WERI-Rb-1 (cell line): ENCODE measurements at regions not wholly inside any gene's neighbourhood (a gene's known extent, or its start where the extent isn't known, plus 50 kb on each side); places are given as distances from the start of the nearest gene placed in this dataset.

Source experiments
- DNase-seq: peaks from one replicate; pipeline ENCODE4 v3.0.0-alpha.2; 2020
- H3K27ac ChIP-seq: fragments of 250-450 bp; sonication (Bioruptor Pico); 2 replicates; pipeline ENCODE4 v1.5.1; 2020; ENCODE audit warnings: mild to moderate bottlenecking, moderate library complexity
- H3K27me3 ChIP-seq: fragments of 250-450 bp; sonication (Bioruptor Pico); 2 replicates; pipeline ENCODE4 v1.5.1; 2021; ENCODE audit warnings: mild to moderate bottlenecking, low read depth, moderate library complexity; ENCODE audit not compliant: insufficient read depth, severe bottlenecking
- H3K36me3 ChIP-seq: fragments of 250-450 bp; sonication (Bioruptor Pico); 2 replicates; pipeline ENCODE4 v1.5.1; 2020; ENCODE audit warnings: mild to moderate bottlenecking, moderate library complexity
- H3K4me3 ChIP-seq: 2 replicates; pipeline ENCODE4 v1.5.1; 2011; ENCODE audit warnings: low read depth, mild to moderate bottlenecking, control low read depth, low read length
- H3K9me3 ChIP-seq: fragments of 250-450 bp; sonication (Bioruptor Pico); 2 replicates; pipeline ENCODE4 v1.5.1; 2021; ENCODE audit warnings: mild to moderate bottlenecking, moderate library complexity; ENCODE audit not compliant: severe bottlenecking
- CTCF ChIP-seq: IDR thresholded peaks from 2 replicates; pipeline ENCODE4 v1.5.1; 2011; ENCODE audit warnings: low read depth, mild to moderate bottlenecking, control low read depth, inconsistent platforms, low read length

- peak; percentile 44 for DNase-seq
- Histone ChIP-seq H3K9me3 (peaks cover 24% of the 10 kb centered on the region), H3K27me3 (no peaks in the 10 kb centered on the region), H3K27ac (no peak overlapping the region), H3K36me3 (no peaks in the 10 kb centered on the region), H3K4me3 (no peak overlapping the region)
- TF ChIP-seq CTCF, result peak; percentile 67
Observed at GRCh38 chr2:10520154-10520553, 72.0 kb upstream of the ODC1 start.

GRCh38 chr2:10519394-10519740, 71.2 kb upstream of the ODC1 start:
- no peak for TF ChIP-seq CTCF
- H3K27me3 ChIP-seq, result no peaks in the 10 kb centered on the region
- DNase-seq, result peak; percentile 3
- H3K36me3 ChIP-seq, result no peaks in the 10 kb centered on the region
- no peak overlapping the region for H3K4me3 ChIP-seq
- H3K9me3 ChIP-seq, result peaks cover 30% of the 10 kb centered on the region
- no peak overlapping the region for H3K27ac ChIP-seq

DNA sequence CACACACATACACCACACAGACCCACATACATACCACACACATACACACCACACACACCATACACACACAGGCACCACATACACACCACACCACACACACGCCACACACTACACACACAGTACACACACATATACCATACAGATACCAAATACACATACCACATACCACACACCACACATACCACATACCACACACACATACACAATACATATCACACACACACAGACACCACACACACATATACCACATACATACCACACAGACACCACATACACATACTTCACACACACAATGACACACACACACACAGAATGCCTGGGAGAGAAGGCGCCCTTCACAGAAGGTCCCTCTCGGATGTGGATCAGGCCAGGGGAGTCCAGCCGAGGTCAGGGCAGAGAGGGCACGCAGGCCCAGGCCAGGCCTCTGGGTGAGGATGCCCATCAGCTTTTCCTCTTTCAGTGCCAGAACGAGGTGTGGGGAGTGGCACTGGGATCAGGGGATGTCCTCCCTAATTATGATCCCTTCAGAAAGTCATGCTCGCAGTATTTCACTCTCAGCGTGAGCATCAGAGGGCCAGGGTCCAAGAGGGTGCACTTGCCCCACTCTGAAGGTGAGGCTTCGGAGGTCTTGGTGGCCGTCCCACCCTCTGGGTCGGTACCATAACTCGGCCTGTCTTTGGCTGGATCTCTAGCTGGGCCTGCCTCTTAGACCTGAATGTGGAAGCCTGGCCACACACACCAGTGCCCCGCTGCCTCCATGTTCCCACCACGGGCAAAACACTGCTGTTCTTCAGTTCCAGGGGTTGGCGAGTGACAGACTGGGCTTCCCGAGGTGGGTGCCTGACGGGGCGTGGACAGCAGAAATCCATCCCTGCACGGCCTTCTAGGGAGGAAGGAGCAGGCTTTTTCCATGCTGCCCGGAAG, 70.6 kb upstream of the ODC1 start:
- H3K4me3 ChIP-seq, result no peak overlapping the region
- no peaks in the 10 kb centered on the region for H3K36me3 ChIP-seq
- DNase-seq, result peak; percentile 4
- peaks cover 33% of the 10 kb centered on the region for H3K9me3 ChIP-seq
- H3K27ac ChIP-seq, result no peak overlapping the region
- no peak for TF ChIP-seq CTCF
- H3K27me3 ChIP-seq, result no peaks in the 10 kb centered on the region

DNA sequence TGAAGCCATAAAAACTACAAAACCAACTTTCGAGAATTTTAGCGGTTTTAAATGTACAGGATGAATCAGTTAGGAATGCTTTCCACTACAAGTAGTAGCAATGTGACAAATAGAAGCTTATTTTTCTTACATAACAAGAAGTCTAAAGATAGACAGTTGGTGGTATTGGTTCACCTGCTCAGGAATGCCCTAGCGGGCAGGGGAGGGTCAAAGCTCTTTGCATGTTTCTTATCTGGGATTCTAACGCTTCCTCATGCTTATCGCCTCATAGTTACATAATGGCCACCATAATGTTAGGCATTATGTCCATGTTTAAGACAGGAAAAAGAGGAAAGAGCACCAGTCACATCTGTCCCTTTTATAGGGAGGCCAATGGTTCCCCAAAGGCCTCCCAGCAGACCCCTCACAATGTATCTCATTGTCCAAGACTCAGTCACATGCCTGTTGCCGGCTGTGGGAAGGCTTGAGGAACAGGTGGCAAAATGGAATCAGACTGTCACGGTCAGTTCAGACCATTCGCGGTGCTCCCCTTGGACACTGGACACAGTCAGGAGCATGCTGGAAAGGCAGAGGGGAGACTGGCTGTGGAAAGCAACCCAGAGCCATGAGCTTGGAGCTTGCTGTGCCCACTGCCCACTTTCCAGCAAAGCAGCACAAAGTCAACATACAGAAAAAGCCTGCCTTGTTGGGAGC, 69.4 kb upstream of the ODC1 start:
- H3K36me3 ChIP-seq, result no peaks in the 10 kb centered on the region
- H3K9me3 ChIP-seq, result peaks cover 33% of the 10 kb centered on the region
- no peak for TF ChIP-seq CTCF
- H3K4me3 ChIP-seq, result no peak overlapping the region
- no peak for DNase-seq
- no peak overlapping the region for H3K27ac ChIP-seq
- no peaks in the 10 kb centered on the region for H3K27me3 ChIP-seq

DNA sequence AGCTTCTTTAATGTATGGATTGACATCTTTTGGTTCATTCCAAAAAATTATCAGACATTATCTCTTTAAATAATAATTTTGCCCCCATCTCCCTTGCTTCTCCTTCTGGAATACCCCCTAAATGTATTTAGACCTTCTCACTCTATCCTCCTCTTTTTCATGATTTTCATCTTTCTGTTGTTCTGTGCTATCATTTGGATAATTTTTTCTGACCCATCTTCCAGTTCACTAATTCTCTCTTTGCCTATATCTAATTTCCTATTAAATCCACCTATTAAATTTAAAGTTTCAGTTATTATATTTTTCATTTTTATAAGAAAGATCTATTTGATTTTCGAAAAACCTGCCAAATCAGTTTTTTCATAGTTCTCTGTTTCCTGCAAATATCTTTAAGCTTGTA, 67.8 kb upstream of the ODC1 start:
- no peak for TF ChIP-seq CTCF
- Histone ChIP-seq H3K36me3 (no peaks in the 10 kb centered on the region), H3K27me3 (no peaks in the 10 kb centered on the region), H3K9me3 (peaks cover 33% of the 10 kb centered on the region), H3K4me3 (no peak overlapping the region), H3K27ac (no peak overlapping the region)
- DNase-seq, result no peak
